Adipocyte (in vitro differentiated cells): ENCODE measurements at regions not wholly inside any gene's neighbourhood (a gene's known extent, or its start where the extent isn't known, plus 50 kb on each side); places are given as distances from the start of the nearest gene placed in this dataset.
"Not testable (repeated sequence)": the region's sequence is repeated elsewhere in the genome, so short reads cannot be mapped to it uniquely, and the experiment has no call there.

Experiments
- DNase-seq: peaks from one replicate; pipeline ENCODE4 v3.0.0-alpha.2; 2015; ENCODE audit warnings: low read depth
- H3K27me3 ChIP-seq: replicated peaks from 2 replicates; pipeline ENCODE4 v1.7.0; 2013; ENCODE audit warnings: mild to moderate bottlenecking, low read length, moderate library complexity; ENCODE audit not compliant: control insufficient read depth, insufficient read depth
- H3K36me3 ChIP-seq: 2 replicates; pipeline ENCODE4 v1.7.0; 2013; ENCODE audit warnings: low read length, mild to moderate bottlenecking, moderate library complexity; ENCODE audit not compliant: control insufficient read depth, insufficient read depth, severe bottlenecking
- H3K4me1 ChIP-seq: 2 replicates; pipeline ENCODE4 v1.7.0; 2013; ENCODE audit warnings: mild to moderate bottlenecking, low read length, moderate library complexity; ENCODE audit not compliant: control insufficient read depth, insufficient read depth
- H3K4me3 ChIP-seq: 2 replicates; pipeline ENCODE4 v1.7.0; 2013; ENCODE audit warnings: mild to moderate bottlenecking, low read length, moderate library complexity
- H3K9ac ChIP-seq: 2 replicates; pipeline ENCODE4 v1.7.0; 2013; ENCODE audit warnings: mild to moderate bottlenecking, low read length, moderate library complexity
- H3K9me3 ChIP-seq: 2 replicates; pipeline ENCODE4 v1.7.0; 2013; ENCODE audit warnings: mild to moderate bottlenecking, low read length, moderate library complexity; ENCODE audit not compliant: control insufficient read depth

DNA sequence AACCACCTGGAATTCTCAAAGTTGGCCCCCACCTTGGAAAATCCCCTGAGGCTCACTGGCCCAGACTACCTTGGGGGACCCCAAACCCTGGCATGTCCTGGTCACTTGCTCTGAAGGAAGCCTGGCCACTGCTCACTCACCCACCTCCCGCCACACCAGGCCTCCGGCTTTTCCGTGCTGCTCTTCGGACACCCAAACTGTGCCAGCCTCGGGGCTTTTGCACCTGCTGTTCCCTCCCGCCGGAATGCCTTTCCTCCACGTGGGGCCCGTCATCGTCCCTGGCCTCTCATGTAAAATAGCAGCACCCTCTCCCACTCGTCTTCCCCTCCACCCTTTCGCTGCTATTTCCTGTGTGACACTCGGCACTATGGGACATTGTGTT is 87.2 kb upstream of the NCOR2 start:
- H3K36me3 ChIP-seq, result no peaks in the 10 kb centered on the region
- H3K4me1 ChIP-seq, result peaks cover 51% of the 10 kb centered on the region
- H3K4me3 ChIP-seq, result peak overlapping the region; percentile 70
- no peak for DNase-seq
- H3K9me3 ChIP-seq, result no peaks in the 10 kb centered on the region
- no peaks in the 10 kb centered on the region for H3K27me3 ChIP-seq
- H3K9ac ChIP-seq, result peak overlapping the region; percentile 79

DNA sequence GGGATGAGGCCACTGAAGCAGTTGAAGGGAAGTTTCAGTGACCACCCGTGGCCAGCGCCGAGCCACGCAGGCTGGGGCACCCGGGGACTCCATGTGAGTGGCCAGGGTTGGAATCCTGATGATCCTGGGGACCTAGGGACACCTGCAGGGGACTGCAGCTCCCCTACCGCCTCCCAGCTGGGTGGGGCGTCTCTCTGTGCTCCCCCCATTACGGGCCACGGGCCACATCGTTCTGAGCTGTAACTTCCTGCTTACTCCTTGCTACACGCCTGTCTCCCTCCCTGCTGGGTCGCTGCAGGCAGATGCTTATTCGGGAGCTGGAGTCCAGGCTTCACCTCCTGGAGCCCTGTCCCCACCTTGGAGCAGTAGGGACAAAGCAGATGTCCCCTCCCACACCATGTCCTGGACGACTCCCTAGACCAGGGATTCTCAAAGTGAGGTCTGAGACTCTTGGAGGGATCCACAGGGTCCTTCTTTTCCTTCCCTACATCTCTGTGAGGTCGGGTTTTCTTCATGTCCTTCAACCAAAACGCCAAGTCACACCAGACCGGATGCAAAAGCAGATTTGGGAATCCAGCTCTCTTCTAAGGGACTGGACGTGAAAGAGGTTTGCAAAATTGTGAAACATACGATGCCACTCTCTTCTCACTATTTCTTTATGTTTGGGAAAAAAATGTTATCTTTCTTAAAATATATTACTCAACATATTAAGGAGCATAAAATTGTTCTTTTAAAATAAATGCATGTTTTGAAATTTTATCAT is 85.9 kb upstream of the NCOR2 start:
- Histone ChIP-seq H3K27me3 (no peaks in the 10 kb centered on the region), H3K9ac (peak overlapping the region; percentile 47), H3K4me1 (peaks cover 51% of the 10 kb centered on the region), H3K4me3 (no peak overlapping the region), H3K36me3 (no peaks in the 10 kb centered on the region), H3K9me3 (peaks cover 11% of the 10 kb centered on the region)
- no peak for DNase-seq

DNA sequence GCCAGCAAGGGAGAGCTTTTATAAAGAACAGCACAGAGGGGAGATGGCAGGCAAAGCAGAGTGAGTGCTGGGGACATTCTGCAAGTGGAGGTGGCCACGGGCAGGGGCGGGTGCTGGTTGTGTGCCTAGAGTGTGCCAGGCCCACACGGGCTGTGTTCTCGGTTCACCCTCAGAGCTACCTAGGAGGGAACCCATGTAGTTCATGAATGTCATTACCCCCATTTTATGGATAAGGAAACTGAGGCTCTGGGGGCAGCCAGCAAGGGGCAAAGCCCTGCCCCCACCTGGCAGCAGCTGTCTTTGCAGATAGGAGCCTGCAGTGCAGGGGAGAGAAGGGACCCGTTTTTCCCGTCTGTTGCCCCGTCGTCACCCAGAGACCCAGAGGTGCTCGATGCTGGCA is 85.2 kb upstream of the NCOR2 start:
- Histone ChIP-seq H3K9me3 (peaks cover 11% of the 10 kb centered on the region), H3K9ac (peak overlapping the region; percentile 47), H3K36me3 (no peaks in the 10 kb centered on the region), H3K4me3 (no peak overlapping the region), H3K27me3 (no peaks in the 10 kb centered on the region), H3K4me1 (peaks cover 51% of the 10 kb centered on the region)
- no peak for DNase-seq

DNA sequence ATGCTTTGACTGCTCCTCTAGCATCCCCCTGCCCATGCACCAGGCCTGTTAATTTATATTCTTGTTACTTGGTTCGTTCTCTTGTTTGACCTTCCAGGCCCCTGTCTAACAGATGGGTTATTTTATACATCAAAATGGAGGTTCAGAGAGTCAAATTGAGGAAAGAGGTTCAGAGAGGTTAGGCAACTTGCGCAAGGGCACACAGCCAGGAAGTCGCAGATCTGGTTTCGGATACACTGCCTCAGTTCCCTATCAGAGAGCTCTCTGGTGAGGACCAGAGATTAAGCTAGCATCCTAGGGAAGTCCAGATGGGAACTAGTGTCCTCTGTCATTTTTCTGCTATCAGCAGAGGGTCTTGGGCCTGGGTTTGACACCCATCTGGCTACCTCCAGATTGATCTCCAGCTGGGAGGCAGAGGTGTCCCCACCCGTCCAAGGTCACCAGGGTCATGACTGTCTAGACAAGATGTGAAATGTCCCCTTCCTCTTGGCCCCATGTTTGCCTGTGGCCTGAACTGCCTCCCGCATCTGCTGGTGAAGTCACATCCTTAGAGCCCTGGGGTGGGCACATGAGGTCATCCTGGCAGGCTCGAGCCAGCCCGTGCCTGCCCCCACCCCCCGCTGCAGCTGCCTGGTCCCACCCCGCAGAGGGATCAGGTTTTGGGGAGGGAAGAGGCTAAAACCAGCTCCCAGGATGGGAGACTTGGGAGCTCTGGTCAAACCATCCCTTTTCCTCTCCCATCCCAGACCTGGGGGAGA is 84.3 kb upstream of the NCOR2 start:
- no peak overlapping the region for H3K9ac ChIP-seq
- peaks cover 11% of the 10 kb centered on the region for H3K9me3 ChIP-seq
- no peaks in the 10 kb centered on the region for H3K27me3 ChIP-seq
- H3K4me3 ChIP-seq, result no peak overlapping the region
- no peaks in the 10 kb centered on the region for H3K36me3 ChIP-seq
- DNase-seq, result no peak
- peaks cover 49% of the 10 kb centered on the region for H3K4me1 ChIP-seq

DNA sequence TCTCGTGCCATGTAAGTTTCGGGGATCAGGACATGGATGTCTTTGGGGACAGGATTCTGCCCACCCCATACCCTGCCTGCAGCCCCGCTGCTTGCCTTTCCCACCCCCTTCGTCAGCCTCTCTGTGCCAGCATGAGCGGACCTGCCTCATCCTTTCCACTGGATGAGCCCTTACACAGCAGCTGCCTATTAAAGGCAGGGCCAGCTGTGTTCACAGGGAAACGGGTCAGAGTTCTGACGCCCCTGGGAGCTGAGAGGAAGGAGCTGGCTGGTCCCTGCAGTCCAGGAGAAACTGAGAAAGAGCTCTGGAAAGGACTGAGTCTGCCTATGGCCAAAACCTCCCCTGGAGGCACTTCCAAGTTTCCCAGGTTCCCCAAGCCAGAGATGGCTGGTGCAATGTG is 83.5 kb upstream of the NCOR2 start:
- Histone ChIP-seq H3K4me1 (peaks cover 46% of the 10 kb centered on the region), H3K27me3 (peaks cover 3% of the 10 kb centered on the region), H3K4me3 (no peak overlapping the region), H3K9ac (peak overlapping the region; percentile 13), H3K9me3 (peaks cover 11% of the 10 kb centered on the region), H3K36me3 (no peaks in the 10 kb centered on the region)
- no peak for DNase-seq

DNA sequence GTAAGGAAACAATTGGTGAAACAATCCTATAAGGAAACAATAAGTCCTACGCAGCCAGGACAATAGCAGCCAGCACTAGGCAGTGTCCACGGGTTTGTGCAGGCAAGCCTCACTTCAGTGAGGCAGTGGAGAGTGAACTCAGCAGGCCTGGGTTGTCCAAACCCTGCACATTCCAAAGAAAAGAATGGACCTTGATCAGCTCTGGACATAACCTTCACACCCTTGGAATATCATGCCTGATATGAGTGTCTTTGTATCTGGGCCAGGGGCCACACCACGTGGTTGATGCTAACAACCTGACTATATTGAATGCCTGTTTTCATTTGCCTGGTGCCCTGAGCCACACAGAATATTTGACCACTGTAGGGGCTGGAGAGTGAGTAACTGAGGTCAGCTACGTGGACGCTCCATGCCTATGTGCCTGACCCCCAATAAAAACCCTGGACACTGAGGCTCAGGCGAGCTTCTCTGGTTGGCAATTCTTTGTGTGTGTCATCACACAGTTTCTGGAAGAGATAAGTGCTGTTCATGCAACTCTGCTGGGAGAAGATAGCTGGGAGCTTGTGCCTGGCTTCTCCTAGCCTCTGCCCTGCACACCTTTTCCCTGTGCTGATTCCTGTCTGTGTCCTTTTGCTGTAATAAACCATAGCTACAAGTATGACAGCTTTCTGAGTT is 81.4 kb upstream of the NCOR2 start:
- Histone ChIP-seq H3K9ac (no peak overlapping the region), H3K36me3 (no peaks in the 10 kb centered on the region), H3K4me1 (peaks cover 27% of the 10 kb centered on the region), H3K27me3 (peaks cover 3% of the 10 kb centered on the region), H3K9me3 (peaks cover 11% of the 10 kb centered on the region), H3K4me3 (no peak overlapping the region)
- DNase-seq, result no peak

DNA sequence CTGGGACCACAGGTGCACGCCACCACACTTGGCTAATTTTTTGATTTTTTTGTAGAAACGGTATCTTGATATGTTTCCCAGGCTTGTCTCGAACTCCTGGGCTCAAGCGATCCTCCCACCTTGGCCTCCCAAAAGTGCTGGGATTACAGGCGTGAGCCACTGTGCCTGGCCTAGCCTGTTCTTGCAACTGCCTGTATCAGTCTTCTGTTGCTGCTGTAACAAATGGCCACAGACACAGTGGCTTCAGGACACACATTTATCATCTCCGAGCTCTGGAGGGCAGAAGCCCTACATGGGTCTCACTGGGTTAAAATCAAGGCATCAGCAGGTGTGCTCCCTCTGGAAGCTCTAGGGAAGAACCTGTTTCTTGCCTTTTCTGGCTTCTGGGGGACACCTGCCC is 79.9 kb upstream of the NCOR2 start:
- DNase-seq, result no peak
- H3K4me1 ChIP-seq, result peaks cover 17% of the 10 kb centered on the region
- peaks cover 11% of the 10 kb centered on the region for H3K9me3 ChIP-seq
- H3K4me3 ChIP-seq, result no peak overlapping the region
- no peaks in the 10 kb centered on the region for H3K36me3 ChIP-seq
- H3K27me3 ChIP-seq, result peaks cover 3% of the 10 kb centered on the region
- no peak overlapping the region for H3K9ac ChIP-seq

DNA sequence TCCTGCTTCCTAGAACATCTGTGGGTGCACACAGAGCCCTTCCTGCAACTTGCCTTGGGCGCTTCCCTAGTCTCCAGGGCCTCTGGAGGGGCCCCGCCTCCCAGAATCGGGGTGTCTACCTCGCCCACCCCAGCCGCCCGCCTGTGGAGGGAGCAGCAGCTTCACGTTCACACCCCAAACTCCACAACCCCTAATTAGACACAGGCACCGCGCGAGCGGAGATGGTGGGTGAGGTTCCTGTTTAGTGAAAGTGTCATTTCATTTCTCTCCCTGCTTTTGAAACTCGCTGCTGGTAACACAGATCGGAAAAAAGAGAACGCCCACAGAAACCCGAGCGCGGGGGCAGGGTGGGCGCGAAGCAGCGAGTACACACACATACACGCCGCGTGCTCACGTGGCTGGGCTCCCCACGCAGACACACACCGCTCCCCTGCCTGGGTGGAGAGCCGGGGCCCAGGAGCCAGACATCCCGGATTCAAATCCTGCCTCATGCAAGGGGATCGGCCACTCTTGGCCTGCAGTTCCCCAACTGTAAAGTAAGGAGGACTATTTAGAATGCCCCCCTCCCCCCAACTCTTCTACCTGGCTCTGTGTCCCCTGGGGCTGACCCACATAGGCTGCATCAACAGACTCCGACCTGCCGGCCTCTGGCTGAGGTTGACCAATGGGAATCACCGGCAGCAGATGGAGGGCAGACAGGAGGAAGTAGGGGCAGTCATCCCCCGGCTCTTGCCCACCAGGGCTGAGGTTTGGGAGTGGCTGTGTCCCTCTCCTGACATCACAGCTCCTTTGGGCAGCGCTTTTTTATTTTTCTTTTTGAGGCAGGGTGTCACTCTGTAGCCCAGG is 79.2 kb upstream of the NCOR2 start:
- Histone ChIP-seq H3K27me3 (peaks cover 3% of the 10 kb centered on the region), H3K9me3 (peaks cover 11% of the 10 kb centered on the region), H3K4me1 (peaks cover 15% of the 10 kb centered on the region), H3K9ac (peak overlapping the region; percentile 15), H3K36me3 (no peaks in the 10 kb centered on the region), H3K4me3 (no peak overlapping the region)
- DNase-seq, result no peak

DNA sequence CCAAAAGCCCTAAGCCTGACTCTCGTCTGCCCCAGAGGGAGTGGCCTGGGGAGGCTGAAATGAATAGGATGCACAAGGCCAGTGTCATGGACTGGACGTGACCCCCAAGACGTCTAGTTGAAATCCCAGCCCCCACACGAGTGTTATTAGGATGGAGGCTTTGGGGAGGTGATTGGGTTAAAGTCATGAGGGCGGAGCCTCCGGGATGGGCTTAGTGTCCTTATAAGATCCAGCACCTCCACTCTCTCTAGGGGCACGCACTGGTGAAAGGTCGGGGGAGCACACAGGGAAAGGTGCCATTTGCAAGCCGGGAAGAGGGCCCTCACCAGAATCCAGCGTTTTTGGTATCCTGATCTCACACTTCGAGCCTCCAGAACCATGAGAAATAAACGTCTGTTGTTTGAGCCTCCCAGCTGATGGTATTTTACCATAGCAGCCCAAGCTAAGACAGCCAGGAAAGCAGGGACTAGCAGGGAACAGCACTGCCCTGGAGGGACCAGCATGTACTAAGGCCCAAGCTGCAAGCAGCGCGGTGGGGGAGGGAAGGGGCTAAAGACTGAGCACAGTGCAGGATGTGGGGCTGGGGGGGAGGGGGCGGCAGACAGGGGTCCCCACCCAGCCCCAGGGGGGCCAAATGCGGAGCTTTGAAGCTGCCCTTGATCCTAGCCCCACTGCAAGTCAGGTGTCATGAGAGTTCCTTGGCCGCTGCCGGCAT is 78.3 kb upstream of the NCOR2 start:
- Histone ChIP-seq H3K4me3 (no peak overlapping the region), H3K9ac (no peak overlapping the region), H3K27me3 (peaks cover 3% of the 10 kb centered on the region), H3K9me3 (peaks cover 13% of the 10 kb centered on the region), H3K36me3 (no peaks in the 10 kb centered on the region), H3K4me1 (peaks cover 6% of the 10 kb centered on the region)
- no peak for DNase-seq

DNA sequence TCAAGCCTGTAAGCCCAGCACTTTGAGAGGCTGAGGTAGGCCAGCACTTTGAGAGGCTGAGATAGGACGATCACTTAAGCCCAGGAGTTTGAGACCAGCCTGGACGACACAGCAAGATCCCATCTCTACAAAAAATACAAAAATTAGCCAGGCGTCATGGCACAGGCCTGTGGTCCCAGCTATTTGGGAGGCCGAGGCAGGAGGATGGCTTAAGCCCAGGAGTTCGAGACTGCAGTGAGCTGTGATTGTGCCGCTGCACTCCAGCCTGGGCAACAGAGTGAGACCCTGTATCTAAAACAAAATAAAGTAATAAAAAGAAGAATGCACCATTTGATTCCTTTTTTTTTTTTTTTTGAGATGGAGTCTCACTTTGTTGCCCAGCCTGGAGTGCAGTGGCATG is 76.4 kb upstream of the NCOR2 start:
- not testable (repeated sequence) for H3K4me3 ChIP-seq

More for the DNA sequence above, 76.4 kb upstream of the NCOR2 start:
- not testable (repeated sequence) for H3K27me3 ChIP-seq, H3K9ac ChIP-seq, H3K36me3 ChIP-seq, DNase-seq
- H3K4me1 ChIP-seq, result peaks cover 20% of the 10 kb centered on the region
- peaks cover 24% of the 10 kb centered on the region for H3K9me3 ChIP-seq
